Neural cell (in vitro differentiated cells): ENCODE measurements at regions not wholly inside any gene's neighbourhood (a gene's known extent, or its start where the extent isn't known, plus 50 kb on each side); places are given as distances from the start of the nearest gene placed in this dataset.

Source experiments
- CTCF ChIP-seq: fragments of 450-650 bp; IDR thresholded peaks from 2 replicates; pipeline ENCODE4 v1.5.1; 2014; ENCODE audit warnings: antibody characterized with exemption, mild to moderate bottlenecking, moderate library complexity; ENCODE audit not compliant: poor library complexity, severe bottlenecking
- EZH2 ChIP-seq: fragments of 200-600, 300-800 bp; shearing (Covaris generic), sonication (generic); IDR thresholded peaks from 2 replicates; pipeline ENCODE4 v1.6.1; 2014; ENCODE audit warnings: antibody characterized with exemption, low read length, borderline replicate concordance, mild to moderate bottlenecking; ENCODE audit not compliant: insufficient read depth, poor library complexity, severe bottlenecking
- MXI1 ChIP-seq: fragments of 450-650 bp; conservative IDR thresholded peaks from 2 replicates; pipeline ENCODE4 v1.6.1; 2014; ENCODE audit warnings: antibody characterized with exemption, mild to moderate bottlenecking; ENCODE audit not compliant: poor library complexity, severe bottlenecking
- POLR2AphosphoS5 ChIP-seq: IDR thresholded peaks from 2 replicates; pipeline ENCODE4 v1.6.1; 2012
- RAD21 ChIP-seq: fragments of 450-650 bp; conservative IDR thresholded peaks from 2 replicates; pipeline ENCODE4 v1.6.1; 2014; ENCODE audit warnings: antibody characterized with exemption, mild to moderate bottlenecking, moderate library complexity
- REST ChIP-seq: IDR thresholded peaks from 2 replicates; pipeline ENCODE4 v1.6.1; 2012; ENCODE audit warnings: borderline replicate concordance
- TAF1 ChIP-seq: IDR thresholded peaks from 2 replicates; pipeline ENCODE4 v1.6.1; 2012; ENCODE audit warnings: low read depth

GRCh38 chr4:11028334-11028733 lies 343.8 kb upstream of the CLNK start:
- no peak for TF ChIP-seq TAF1
- no peak for TF ChIP-seq CTCF
- TF ChIP-seq POLR2AphosphoS5: no peak
- no peak for TF ChIP-seq MXI1
- TF ChIP-seq RAD21: no peak
- TF ChIP-seq EZH2: no peak
- TF ChIP-seq REST: no peak
